ENCODE measurements at regions not wholly inside any gene's neighbourhood (a gene's known extent, or its start where the extent isn't known, plus 50 kb on each side); places are given as distances from the start of the nearest gene placed in this dataset.

DNA sequence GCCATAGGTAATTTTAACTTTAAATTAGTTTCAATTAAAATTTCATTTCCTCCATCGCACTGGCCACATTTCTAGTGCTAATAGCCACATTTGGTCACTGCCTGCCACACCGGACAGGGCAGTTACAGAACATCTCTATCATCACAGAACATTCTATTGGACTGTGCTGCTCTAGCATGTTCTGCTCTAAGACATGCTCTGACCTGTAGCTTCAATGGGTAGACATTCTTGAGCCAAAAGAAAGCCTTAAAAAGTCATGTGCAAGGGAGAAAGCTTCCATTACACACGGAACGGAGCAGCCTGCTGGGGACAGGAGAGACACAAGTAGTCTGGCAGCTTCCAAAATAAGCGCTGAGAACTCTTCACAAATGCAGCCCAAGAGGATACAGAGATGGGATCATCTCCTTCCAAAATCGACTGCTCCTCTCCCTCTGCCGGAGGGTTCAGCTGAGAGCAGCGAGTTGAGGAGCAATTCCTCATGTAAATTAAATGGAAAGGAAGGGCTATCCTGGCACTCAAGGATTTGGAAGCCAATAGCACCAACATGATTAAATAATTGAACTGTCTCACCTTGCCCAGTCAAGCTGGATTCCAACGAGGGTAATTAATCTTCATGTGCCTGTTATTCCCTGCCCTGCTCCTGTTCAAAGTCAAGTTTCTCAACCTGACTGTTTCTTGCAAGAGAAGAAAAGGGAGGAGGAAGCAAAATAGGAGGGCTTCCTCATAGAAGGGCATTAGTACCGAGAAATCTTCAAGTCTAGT, 336.4 kb upstream of the NOCT start:
- intact Hi-C loops (cut with DNase I) = no loop called here
- DNase-seq (ENCODE audit: low spot score) = no peak

GRCh38 chr4:138677748-138678147, 337.8 kb upstream of the NOCT start:
- intact Hi-C loops (cut with DNase I) = no loop called here
- no peak for DNase-seq (ENCODE audit: low spot score)

GRCh38 chr4:138677212-138677611, 338.4 kb upstream of the NOCT start:
- intact Hi-C loops (cut with DNase I) = no loop called here

DNA sequence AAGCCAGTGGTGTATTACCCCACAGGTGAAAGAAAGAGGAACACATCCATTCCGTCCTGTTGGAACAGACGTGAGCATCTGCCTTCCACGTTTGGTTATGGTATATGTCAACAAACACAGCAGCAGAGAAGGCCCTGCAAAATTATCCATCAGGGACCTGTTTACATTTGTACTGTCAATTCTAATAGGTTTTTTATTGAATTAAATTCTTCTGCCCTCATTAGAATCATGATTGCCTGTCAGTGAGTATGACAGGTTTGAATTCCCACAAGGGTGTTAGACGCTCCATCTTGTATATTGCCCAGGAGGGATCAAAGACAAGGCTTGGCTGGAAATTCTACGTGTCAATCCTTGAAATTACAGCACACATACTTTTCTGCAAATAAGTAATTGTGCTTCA, 339.9 kb upstream of the NOCT start:
- intact Hi-C loops (cut with DNase I) = no loop called here
- DNase-seq (ENCODE audit: low spot score) = no peak

More at GRCh38 chr4:138677212-138677611, 338.4 kb upstream of the NOCT start:
- DNase-seq (ENCODE audit: low spot score) = no peak

DNA sequence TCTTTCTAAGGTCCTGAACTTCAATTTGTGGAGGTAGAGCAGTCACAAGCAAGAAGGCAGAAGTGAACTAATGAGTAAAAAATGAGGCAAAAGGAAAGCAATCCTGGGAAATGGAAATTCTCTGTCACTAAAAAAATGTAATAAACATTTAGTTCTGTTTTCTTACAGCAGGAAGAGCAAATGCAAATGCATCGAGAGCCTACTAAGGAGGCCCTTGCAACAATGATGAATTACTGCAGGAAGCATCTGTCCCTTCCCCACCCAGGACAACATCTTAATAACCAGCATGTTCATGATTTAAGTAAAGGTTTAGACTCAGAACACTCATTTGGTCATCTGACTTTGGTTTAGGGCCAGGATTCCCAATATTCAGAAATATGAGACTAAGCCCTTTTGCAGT, 341.4 kb upstream of the NOCT start:
- no peak for DNase-seq (ENCODE audit: low spot score)
- intact Hi-C loops (cut with DNase I) = no loop called here

DNA sequence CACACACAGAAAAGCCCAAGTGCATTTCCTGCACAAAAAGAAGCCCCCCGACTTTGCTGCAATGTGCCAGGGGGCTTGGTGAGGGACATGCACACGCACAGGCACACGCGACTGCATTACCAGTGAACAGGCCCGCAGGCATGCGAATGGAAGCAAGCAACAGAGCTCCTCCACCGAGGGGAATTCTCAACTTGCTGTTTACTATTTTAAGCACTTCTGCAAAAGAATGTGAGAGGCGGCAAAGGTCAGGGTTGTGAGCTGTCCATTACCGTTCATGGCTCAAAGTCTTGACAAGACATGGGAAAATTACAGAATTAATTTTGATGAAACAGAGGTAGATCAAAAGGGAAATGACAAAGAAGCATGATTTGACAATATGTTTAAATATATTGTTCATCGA, 342.5 kb upstream of the NOCT start:
- DNase-seq (ENCODE audit: low spot score) = no peak
- intact Hi-C loops (cut with DNase I) = no loop called here

DNA sequence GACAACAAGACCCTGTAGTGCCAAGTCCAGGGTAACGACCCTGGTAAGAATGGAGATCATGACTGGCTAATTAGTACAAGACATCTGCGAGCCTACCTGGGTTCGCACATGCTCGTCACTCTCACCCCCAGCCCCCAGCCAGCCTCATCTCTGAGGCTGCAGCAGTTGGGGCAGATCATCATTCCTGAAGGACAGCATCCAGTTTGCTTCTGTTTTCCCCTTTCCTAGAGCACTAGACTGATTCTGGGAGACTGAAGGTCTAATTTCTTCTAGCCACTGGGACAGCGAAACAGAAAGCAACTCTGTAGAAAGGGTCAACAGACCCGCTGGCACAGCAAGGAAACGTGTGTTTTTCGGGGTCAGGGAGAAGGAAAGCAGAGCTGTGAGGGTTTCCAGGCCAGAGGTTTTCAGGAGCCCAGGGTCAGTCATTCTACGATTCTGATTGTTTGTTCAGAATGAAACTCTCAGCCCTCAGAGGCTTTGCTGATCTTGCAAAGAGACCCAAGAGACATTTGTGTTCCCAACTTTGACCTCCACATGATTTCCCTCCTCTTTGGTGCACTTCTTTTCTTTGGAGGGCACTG, 343.1 kb upstream of the NOCT start:
- intact Hi-C loops (cut with DNase I) = no loop called here
- no peak for DNase-seq (ENCODE audit: low spot score)

GRCh38 chr4:138671606-138672084, 343.9 kb upstream of the NOCT start:
- no peak for DNase-seq (ENCODE audit: low spot score)
- intact Hi-C loops (cut with DNase I) = no loop called here

DNA sequence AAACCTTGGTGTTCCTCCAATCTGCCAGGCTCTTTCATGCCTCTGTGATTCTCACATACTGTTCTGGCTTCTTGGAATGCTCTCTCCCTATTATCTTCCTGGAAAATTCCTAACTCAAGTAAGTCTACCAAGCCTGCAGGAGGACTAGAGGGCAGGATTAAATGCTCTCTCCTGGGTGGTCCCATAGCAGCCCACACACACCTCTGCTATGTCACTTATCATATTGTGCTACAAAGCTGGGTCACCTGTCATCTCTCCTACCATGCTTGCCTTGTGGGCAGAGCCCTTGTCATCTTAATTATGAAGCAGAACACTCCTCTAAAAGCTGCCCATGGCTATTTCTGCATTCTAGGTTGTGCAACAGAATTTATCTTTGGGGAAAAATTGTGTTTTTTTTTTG, 344.5 kb upstream of the NOCT start:
- intact Hi-C loops (cut with DNase I) = no loop called here
- DNase-seq (ENCODE audit: low spot score) = no peak

- no peak for DNase-seq (ENCODE audit: low spot score)
- intact Hi-C loops (cut with DNase I) = no loop called here
Measured at GRCh38 chr4:138670681-138671080, 344.9 kb upstream of the NOCT start.

GRCh38 chr4:138669479-138670315, 345.9 kb upstream of the NOCT start:
- no peak for DNase-seq (ENCODE audit: low spot score)
- intact Hi-C loops (cut with DNase I) = loop anchor here (10.0 kb wide), 1 partner anchor 105 kb away; no protein-coding TSS in a partner anchor

DNA sequence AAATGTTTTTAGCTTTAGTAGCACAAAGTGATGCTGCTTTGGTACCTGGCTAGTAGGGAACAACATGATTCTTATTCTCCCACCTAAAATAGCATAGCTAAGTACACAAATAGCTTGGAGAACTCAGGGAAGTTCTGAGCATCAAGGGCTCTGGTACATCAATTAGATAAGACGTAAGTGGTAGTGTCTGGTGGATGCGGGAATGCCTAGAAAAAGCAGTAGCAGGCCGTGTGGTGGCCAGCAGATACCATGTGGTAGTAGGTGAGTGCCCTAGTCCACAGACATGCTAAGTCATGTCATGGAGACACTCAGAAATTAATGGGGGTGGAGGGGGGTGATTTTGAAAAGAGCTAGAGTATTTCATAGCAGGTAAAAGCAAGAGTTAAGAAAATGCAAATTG, 347.3 kb upstream of the NOCT start:
- intact Hi-C loops (cut with DNase I) = loop anchor here (10.0 kb wide), 1 partner anchor 104 kb away; no protein-coding TSS in a partner anchor
- DNase-seq (ENCODE audit: low spot score) = no peak

DNA sequence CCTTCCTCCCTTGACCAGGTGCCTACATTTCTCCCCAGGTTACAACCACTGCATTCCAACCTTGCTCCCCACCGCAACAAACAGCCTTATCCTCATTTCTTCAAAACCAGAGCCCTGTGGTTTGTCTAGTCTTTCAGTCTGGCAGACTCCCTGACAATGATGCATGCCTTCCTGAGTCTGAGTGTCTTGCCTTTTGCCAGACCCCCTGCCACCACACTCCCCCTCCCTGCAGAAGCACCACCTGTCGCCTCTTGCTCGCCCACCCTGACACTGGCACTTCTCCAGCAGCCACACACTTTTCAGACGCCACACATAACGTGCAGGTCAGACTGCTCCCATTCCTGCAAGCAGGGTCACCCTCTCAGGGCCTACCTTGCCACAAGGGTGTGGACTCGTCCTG, 349.2 kb upstream of the NOCT start:
- DNase-seq (ENCODE audit: low spot score) = no peak
- intact Hi-C loops (cut with DNase I) = loop anchor here (10.0 kb wide), 1 partner anchor 102 kb away; no protein-coding TSS in a partner anchor

- intact Hi-C loops (cut with DNase I) = loop anchor here (10.0 kb wide), 1 partner anchor 101 kb away; no protein-coding TSS in a partner anchor
- no peak for DNase-seq (ENCODE audit: low spot score)
Measured at GRCh38 chr4:138665851-138666250, 349.7 kb upstream of the NOCT start.

- no peak for DNase-seq (ENCODE audit: low spot score)
- intact Hi-C loops (cut with DNase I) = loop anchor here (10.0 kb wide), 1 partner anchor 99 kb away; no protein-coding TSS in a partner anchor
Measured at GRCh38 chr4:138663883-138664282, 351.7 kb upstream of the NOCT start.

- intact Hi-C loops (cut with DNase I) = loop anchor here (10.0 kb wide), 1 partner anchor 95 kb away; no protein-coding TSS in a partner anchor
- DNase-seq (ENCODE audit: low spot score) = no peak
Measured at GRCh38 chr4:138659812-138660316, 355.7 kb upstream of the NOCT start.

- intact Hi-C loops (cut with DNase I) = no loop called here
- DNase-seq (ENCODE audit: low spot score) = no peak
Measured at GRCh38 chr4:138659037-138659811, 356.4 kb upstream of the NOCT start.

DNA sequence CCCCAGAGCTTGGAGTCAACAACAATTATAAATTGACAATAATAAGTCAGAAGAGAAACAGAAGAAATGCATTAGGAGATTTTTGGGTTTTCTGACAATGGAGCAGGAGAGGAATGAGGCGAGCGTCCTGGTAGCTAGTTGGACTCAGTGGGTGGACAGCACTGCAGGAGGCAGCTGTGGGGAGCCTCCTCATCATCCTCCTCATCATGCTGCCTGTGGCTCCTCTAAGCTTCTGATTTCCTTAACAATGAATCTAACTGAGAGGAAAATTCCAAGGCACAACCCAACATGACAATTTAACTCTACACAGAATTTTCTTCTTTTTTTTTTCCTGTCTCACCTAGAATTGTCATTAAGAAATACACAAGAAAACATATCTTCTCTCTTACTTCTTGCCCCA, 357.1 kb upstream of the NOCT start:
- no peak for DNase-seq (ENCODE audit: low spot score)
- intact Hi-C loops (cut with DNase I) = no loop called here

DNA sequence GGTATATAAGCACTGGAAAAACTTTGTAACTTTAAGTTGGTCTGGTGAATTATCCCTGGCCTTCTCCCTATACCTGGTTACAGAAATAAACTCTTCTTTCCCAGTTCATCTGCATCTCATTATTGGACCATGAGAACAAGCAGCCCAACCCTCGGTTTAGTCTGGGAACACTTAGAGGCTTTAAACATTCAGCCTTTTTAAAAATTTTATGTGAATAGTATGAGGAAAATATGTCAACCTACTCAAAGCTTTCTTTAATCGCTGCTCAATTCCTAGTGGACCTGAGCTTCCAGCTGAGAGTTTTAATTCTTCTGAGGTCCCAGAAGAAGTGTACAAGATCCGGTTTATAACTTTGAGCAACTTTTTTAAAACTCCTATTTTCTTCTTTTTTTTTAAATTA, 358.6 kb upstream of the NOCT start:
- intact Hi-C loops (cut with DNase I) = no loop called here
- no peak for DNase-seq (ENCODE audit: low spot score)
